ENCODE measurements at regions not wholly inside any gene's neighbourhood (a gene's known extent, or its start where the extent isn't known, plus 50 kb on each side); places are given as distances from the start of the nearest gene placed in this dataset.

- DNase-seq: no peak
These were observed 60.3 kb upstream of the TBX3 start for GRCh38 chr12:114744285-114744684.

DNA sequence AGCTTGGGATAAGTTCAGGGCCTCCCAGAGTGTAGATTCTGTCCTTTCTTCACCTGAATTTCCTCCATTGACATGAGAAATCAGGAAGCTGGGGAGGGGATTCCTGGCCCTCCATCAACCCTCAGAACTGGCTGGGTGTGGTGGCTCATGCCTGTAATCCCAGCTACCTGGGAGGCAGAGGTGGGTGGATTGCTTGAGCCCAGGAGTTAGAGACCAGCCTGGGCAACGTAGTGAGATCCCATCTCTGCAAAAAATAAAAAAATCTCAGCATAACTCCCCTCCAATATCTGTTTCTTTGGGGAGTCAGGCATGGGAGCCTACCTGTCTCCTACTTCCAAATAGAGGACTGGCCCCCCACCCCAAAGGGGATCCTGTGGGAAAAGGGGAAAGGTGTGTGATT, 59.8 kb upstream of the TBX3 start:
- DNase-seq: no peak

- no peak for DNase-seq
These were observed 59.3 kb upstream of the TBX3 start for GRCh38 chr12:114743289-114743688.

GRCh38 chr12:114742363-114742762, 58.4 kb upstream of the TBX3 start:
- no peak for DNase-seq

DNA sequence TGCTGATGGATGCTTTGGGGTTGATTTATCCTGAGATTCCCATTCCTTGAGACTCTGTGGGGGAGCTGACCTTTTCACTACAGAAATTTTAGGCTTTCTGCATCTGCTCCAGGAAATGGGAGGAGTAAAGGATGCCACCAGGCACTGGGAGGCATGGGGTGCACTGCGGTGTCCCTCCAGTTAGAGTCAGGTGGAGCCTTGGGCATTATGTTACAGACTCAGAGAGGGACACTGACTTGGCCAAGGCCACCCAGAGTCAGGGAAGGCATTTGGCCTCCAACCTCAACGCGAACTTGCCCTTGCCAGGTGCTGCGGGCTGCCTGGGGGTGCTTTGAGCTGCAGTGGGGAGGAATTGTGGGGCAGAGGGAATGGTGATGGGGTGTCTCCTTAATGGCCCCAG, 58.0 kb upstream of the TBX3 start:
- DNase-seq: no peak

DNA sequence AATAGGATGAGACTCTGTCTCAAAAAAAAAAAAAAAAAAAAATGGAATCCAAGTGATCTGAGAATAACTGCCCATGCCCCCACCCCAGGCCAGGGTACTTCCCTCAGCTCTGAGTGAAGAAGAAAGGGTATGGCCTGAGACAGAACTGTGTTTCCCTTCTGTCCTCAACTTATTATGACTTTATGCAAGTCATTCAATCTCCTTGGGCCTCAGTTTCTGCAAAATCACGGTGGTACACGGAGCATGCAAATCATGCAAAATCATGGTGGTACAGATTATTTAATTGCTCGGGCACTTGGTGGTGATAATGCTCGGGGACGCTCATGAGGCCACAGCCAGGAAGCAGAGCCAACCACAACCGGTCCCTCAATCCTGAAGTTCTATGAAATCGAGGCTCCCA, 56.5 kb upstream of the TBX3 start:
- DNase-seq: no peak

DNA sequence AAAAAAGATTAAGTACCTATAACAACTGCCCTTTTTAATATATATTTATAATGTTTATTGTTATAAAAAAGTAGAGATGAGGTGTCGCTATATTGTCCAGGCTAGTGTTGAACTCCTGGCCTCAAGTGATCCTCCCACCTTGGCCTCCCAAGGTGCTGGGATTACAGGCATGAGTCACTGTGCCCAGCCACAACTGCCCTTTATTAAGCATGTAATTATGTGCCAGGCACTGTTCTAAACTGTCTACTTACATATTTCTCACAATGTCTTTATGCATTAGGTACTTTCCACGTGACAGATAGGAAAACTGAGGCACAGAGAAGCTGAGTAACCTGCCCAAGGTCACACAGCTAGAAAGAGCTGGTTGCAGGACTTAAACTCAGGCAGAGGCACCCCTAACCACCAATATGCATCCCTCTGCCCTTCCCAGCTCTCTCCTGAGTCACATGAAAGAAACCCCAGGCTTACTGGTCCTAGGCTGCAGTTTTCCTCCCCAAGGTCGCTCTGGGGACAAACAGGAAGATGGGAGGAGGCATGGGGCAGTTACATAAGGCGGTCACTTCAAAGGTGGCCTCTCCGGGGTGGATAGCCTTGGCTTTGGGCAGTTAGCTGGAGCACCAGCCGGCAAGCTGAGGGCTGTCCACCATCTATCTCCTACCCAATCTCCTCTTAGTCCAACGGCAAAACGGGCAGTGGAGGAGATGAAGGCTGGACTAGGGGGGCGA, 54.6 kb upstream of the TBX3 start:
- DNase-seq: no peak

DNA sequence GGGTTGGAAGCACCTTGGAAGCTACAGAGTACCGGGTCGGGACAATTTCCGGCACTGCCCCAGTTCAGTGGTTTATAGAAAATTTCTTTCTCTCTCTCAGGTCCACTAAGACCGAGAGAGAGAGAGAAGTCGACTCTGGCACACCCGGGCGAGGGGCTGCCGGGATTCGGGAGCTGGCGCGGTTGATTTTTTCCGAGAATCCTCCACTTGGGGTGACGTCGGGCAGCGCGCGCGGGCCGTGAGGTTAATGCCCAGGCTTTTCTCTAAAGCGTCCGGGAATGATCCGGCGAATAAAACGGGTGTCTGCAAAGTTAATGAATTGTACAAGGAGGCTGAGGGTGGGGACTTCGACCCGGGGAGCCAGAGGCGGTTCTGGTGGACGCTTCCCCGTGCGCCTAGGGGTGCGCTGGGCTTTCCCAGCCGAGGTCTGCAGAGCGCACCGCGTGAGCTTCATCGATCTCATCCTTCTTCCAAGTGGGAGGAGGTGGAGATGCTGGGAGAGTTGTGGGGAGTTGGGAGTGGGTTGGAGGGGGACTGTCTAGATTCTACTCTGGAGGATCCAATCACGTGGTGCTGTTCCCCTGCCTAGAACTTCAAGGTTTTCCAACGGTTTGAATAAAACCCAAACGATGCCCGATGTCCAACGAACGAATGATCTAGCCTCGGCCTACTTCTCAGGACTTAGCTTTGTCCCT, 51.9 kb upstream of the TBX3 start:
- no peak for DNase-seq

- no peak for DNase-seq
These were observed 51.0 kb upstream of the TBX3 start for GRCh38 chr12:114735011-114735410.

GRCh38 chr12:114733919-114734318, 49.9 kb upstream of the TBX3 start:
- DNase-seq: no peak

Measured in midbrain (tissue), 1 donor.